ENCODE measurements at regions not wholly inside any gene's neighbourhood (a gene's known extent, or its start where the extent isn't known, plus 50 kb on each side); places are given as distances from the start of the nearest gene placed in this dataset.

- no peak for TF ChIP-seq CTCF (conservative IDR thresholded peaks at IDR 0.05 in 1 of 2, IDR thresholded peaks at IDR 0.05 in 1 of 2; ENCODE audit: extremely low read depth in 1 of 2, insufficient read depth in 1 of 2, low read depth in 1 of 2, low read length in 2 of 2)
- TF ChIP-seq EZH2 (IDR thresholded peaks at IDR 0.05; ENCODE audit: borderline replicate concordance, low read length) = no peak
Observed at GRCh38 chr1:170866646-170867045, 68.7 kb upstream of the MROH9 start.
